ENCODE measurements at regions not wholly inside any gene's neighbourhood (a gene's known extent, or its start where the extent isn't known, plus 50 kb on each side); places are given as distances from the start of the nearest gene placed in this dataset.
"Not testable (repeated sequence)": the region's sequence is repeated elsewhere in the genome, so short reads cannot be mapped to it uniquely, and the experiment has no call there.

GRCh38 chr14:106425150-106425549, 898.8 kb downstream of the TMEM121 start:
- TF ChIP-seq CTCF, POLR2A (IDR thresholded peaks at IDR 0.05): not testable (repeated sequence)
